ENCODE measurements at regions not wholly inside any gene's neighbourhood (a gene's known extent, or its start where the extent isn't known, plus 50 kb on each side); places are given as distances from the start of the nearest gene placed in this dataset.
A peak's percentile ranks its signal among the peaks of the same experiment; 100 is the strongest.

GRCh38 chr6:33918175-33918695, 114.4 kb upstream of the MLN start:
- DNase-seq (ENCODE audit: low spot score) = no peak
- ChIA-PET POLR2A (no interaction called here), CTCF (ENCODE audit: unreplicated experiment) (no interaction called here)
- no peaks in the 10 kb centered on the region for H3K4me1 ChIP-seq (ENCODE audit: insufficient read depth, low read length, poor library complexity, severe bottlenecking)
- no peaks in the 10 kb centered on the region for H3K36me3 ChIP-seq (ENCODE audit: insufficient read depth, low read length)
- no peaks in the 10 kb centered on the region for H3K9me2 ChIP-seq (ENCODE audit: insufficient read depth, low read length)
- H3K79me2 ChIP-seq (ENCODE audit: insufficient read depth, low read depth, low read length) = no peaks in the 10 kb centered on the region
- BruUV-seq (replicated peaks) = no TSS peak
- H3K4me3 ChIP-seq (ENCODE audit: low read depth, low read length, poor library complexity, severe bottlenecking) = no peak overlapping the region
- H4K20me1 ChIP-seq (ENCODE audit: insufficient read depth, low read length) = no peaks in the 10 kb centered on the region
- TF ChIP-seq EZH2phosphoT487 (IDR thresholded peaks at IDR 0.05; ENCODE audit: borderline replicate concordance, low read depth, low read length) = no peak
- TF ChIP-seq, protein P1, sequence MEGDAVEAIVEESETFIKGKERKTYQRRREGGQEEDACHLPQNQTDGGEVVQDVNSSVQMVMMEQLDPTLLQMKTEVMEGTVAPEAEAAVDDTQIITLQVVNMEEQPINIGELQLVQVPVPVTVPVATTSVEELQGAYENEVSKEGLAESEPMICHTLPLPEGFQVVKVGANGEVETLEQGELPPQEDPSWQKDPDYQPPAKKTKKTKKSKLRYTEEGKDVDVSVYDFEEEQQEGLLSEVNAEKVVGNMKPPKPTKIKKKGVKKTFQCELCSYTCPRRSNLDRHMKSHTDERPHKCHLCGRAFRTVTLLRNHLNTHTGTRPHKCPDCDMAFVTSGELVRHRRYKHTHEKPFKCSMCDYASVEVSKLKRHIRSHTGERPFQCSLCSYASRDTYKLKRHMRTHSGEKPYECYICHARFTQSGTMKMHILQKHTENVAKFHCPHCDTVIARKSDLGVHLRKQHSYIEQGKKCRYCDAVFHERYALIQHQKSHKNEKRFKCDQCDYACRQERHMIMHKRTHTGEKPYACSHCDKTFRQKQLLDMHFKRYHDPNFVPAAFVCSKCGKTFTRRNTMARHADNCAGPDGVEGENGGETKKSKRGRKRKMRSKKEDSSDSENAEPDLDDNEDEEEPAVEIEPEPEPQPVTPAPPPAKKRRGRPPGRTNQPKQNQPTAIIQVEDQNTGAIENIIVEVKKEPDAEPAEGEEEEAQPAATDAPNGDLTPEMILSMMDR (conservative IDR thresholded peaks at IDR 0.05; ENCODE audit: low read length) = no peak
- H2AFZ ChIP-seq (ENCODE audit: low read length) = no peak overlapping the region
- H3K4me2 ChIP-seq (ENCODE audit: low read length) = no peak overlapping the region
- H3K9me3 ChIP-seq (ENCODE audit: low read length) = no peaks in the 10 kb centered on the region
- no peak overlapping the region for H3K27ac ChIP-seq (ENCODE audit: low read depth, low read length, poor library complexity, severe bottlenecking)
- intact Hi-C loops (cut with micrococcal nuclease; ENCODE audit: unreplicated experiment) = no loop called here

GRCh38 chr6:33915134-33915533, 111.3 kb upstream of the MLN start:
- Histone ChIP-seq H3K4me3 (ENCODE audit: low read depth, low read length, poor library complexity, severe bottlenecking) (no peak overlapping the region), H2AFZ (ENCODE audit: low read length) (no peak overlapping the region), H3K4me1 (ENCODE audit: insufficient read depth, low read length, poor library complexity, severe bottlenecking) (no peaks in the 10 kb centered on the region), H3K4me2 (ENCODE audit: low read length) (no peak overlapping the region), H3K79me2 (ENCODE audit: insufficient read depth, low read depth, low read length) (no peaks in the 10 kb centered on the region), H3K27ac (ENCODE audit: low read depth, low read length, poor library complexity, severe bottlenecking) (no peak overlapping the region), H4K20me1 (ENCODE audit: insufficient read depth, low read length) (no peaks in the 10 kb centered on the region), H3K9me2 (ENCODE audit: insufficient read depth, low read length) (no peaks in the 10 kb centered on the region), H3K9me3 (ENCODE audit: low read length) (no peaks in the 10 kb centered on the region), H3K36me3 (ENCODE audit: insufficient read depth, low read length) (no peaks in the 10 kb centered on the region)
- no peak for TF ChIP-seq EZH2phosphoT487 (IDR thresholded peaks at IDR 0.05; ENCODE audit: borderline replicate concordance, low read depth, low read length)
- TF ChIP-seq, protein P1 (conservative IDR thresholded peaks at IDR 0.05; ENCODE audit: low read length) = no peak
- intact Hi-C loops (cut with micrococcal nuclease; ENCODE audit: unreplicated experiment) = no loop called here
- no TSS peak for BruUV-seq (replicated peaks)
- ChIA-PET CTCF (ENCODE audit: unreplicated experiment) (interaction anchor here (1.0 kb wide), 1 partner anchor 64 kb away, joined by 16 read pairs; no protein-coding TSS in a partner anchor), POLR2A (no interaction called here)
- no peak for DNase-seq (ENCODE audit: low spot score)

GRCh38 chr6:33914645-33915044, 110.8 kb upstream of the MLN start:
- intact Hi-C loops (cut with micrococcal nuclease; ENCODE audit: unreplicated experiment) = no loop called here
- peak; percentile 11 for DNase-seq (ENCODE audit: low spot score)
- no peak overlapping the region for H3K4me3 ChIP-seq (ENCODE audit: low read depth, low read length, poor library complexity, severe bottlenecking)
- no peak overlapping the region for H3K4me2 ChIP-seq (ENCODE audit: low read length)
- no peak overlapping the region for H3K27ac ChIP-seq (ENCODE audit: low read depth, low read length, poor library complexity, severe bottlenecking)
- ChIA-PET CTCF (ENCODE audit: unreplicated experiment) (interaction anchor here (1.0 kb wide), 1 partner anchor 63 kb away, joined by 16 read pairs; no protein-coding TSS in a partner anchor), POLR2A (no interaction called here)
- no TSS peak for BruUV-seq (replicated peaks)
- H3K9me2 ChIP-seq (ENCODE audit: insufficient read depth, low read length) = no peaks in the 10 kb centered on the region
- H3K4me1 ChIP-seq (ENCODE audit: insufficient read depth, low read length, poor library complexity, severe bottlenecking) = no peaks in the 10 kb centered on the region
- H3K9me3 ChIP-seq (ENCODE audit: low read length) = no peaks in the 10 kb centered on the region
- no peaks in the 10 kb centered on the region for H3K36me3 ChIP-seq (ENCODE audit: insufficient read depth, low read length)
- H3K79me2 ChIP-seq (ENCODE audit: insufficient read depth, low read depth, low read length) = no peaks in the 10 kb centered on the region
- TF ChIP-seq, protein P1 (conservative IDR thresholded peaks at IDR 0.05; ENCODE audit: low read length) = no peak
- TF ChIP-seq EZH2phosphoT487 (IDR thresholded peaks at IDR 0.05; ENCODE audit: borderline replicate concordance, low read depth, low read length) = no peak
- no peak overlapping the region for H2AFZ ChIP-seq (ENCODE audit: low read length)
- H4K20me1 ChIP-seq (ENCODE audit: insufficient read depth, low read length) = no peaks in the 10 kb centered on the region
